A549 (cell line): ENCODE measurements at regions not wholly inside any gene's neighbourhood (a gene's known extent, or its start where the extent isn't known, plus 50 kb on each side); places are given as distances from the start of the nearest gene placed in this dataset.

ENCODE experiments used
- CTCF ChIP-seq: fragments of >200 bp; sonication (Bioruptor Twin); formaldehyde crosslinking; IDR thresholded peaks from 3 replicates; pipeline ENCODE4 v1.5.1; 2016
- POLR2A ChIP-seq: IDR thresholded peaks from 2 replicates; pipeline ENCODE4 v1.6.1; 2012; ENCODE audit warnings: mild to moderate bottlenecking, low read length
- POLR2AphosphoS2 ChIP-seq: conservative IDR thresholded peaks from 2 replicates; pipeline ENCODE4 v1.6.1; 2012; ENCODE audit warnings: low read length, improper control_type of control experiment, inconsistent platforms
- REST ChIP-seq: fragments of 200-600 bp; sonication (generic); IDR thresholded peaks from 2 replicates; pipeline ENCODE4 v1.6.1; 2016; ENCODE audit warnings: antibody characterized with exemption, mild to moderate bottlenecking, moderate library complexity
- ZSCAN20 ChIP-seq: fragments of 250-450 bp; sonication (Bioruptor Pico); IDR thresholded peaks from 2 replicates; pipeline ENCODE4 v1.8.0; 2022; ENCODE audit warnings: mild to moderate bottlenecking, moderate library complexity

GRCh38 chr2:24420373-24420772 is 60.0 kb upstream of the ITSN2 start:
- TF ChIP-seq CTCF (no peak), POLR2A (no peak), REST (no peak), ZSCAN20 (no peak), POLR2AphosphoS2 (no peak)
